ENCODE measurements at regions not wholly inside any gene's neighbourhood (a gene's known extent, or its start where the extent isn't known, plus 50 kb on each side); places are given as distances from the start of the nearest gene placed in this dataset.
"Not testable (repeated sequence)": the region's sequence is repeated elsewhere in the genome, so short reads cannot be mapped to it uniquely, and the experiment has no call there.

DNA sequence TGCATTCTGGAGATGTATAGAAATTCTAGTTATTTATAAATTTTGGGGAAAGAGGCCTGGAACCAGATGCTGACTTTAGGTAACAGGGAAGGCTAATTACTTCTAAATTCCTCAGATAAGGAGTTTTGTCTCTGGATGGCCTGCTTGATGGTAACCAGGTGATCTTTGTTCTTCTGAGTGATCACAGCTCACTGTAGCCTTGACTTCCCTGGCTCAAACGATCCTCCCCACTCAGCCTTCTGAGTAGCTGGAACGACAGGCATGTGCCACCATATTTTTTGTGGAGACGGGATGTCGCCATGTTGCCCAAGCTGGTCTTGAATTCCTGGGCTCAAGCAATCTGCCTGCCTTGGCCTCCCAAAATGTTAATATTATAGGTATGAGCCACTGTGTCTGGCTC, 54.4 kb upstream of the MSH6 start:
- no peak for DNase-seq

GRCh38 chr2:47727956-47728355, 55.0 kb upstream of the MSH6 start:
- DNase-seq: no peak

- not testable (repeated sequence) for DNase-seq
Measured at GRCh38 chr2:47726978-47727377, 56.0 kb upstream of the MSH6 start.

DNA sequence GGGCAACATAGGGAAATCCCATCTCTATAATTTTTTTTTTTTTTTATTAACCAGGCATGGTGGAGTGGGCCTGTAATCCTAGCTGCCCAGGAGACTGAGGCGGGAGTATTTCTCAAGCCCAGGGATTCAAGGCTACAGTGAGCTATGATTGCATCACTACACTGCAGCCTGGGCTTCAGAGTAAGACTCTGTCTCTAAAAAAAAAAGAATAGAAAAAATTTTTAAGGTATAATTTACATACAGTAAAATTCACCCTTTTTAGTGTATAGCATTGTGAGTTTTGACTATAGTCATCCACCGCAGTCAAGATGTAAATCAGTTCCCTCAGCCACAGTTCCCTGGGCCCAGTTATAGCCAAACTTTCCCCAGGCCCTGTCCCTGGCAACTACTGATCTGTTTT, 57.1 kb upstream of the MSH6 start:
- no peak for DNase-seq

GRCh38 chr2:47724221-47724981, 58.5 kb upstream of the MSH6 start:
- DNase-seq: no peak

DNA sequence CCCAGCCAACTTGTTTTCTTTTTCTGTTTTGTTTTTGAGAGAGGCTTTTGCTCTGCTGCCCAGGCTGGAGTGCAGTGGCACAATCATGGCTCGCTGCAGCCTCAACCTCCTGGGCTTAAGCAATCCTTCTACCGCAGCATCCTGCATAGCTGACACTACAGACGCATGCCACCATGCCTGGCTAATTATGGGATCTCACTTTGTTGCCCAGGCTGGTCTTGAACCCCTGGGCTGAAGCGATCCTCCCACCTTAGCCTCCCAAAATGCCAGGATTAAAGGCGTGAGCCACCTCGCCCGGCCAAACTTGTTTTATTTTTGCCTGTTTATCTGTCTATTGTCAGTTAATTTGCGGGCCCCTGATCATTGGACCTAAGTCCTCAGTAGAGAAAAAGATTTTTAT, 61.6 kb upstream of the MSH6 start:
- no peak for DNase-seq

GRCh38 chr2:47720559-47720958, 62.4 kb upstream of the MSH6 start:
- no peak for DNase-seq

- no peak for DNase-seq
Measured at GRCh38 chr2:47720036-47720435, 62.9 kb upstream of the MSH6 start.

GRCh38 chr2:47719099-47719498, 63.8 kb upstream of the MSH6 start:
- no peak for DNase-seq

DNA sequence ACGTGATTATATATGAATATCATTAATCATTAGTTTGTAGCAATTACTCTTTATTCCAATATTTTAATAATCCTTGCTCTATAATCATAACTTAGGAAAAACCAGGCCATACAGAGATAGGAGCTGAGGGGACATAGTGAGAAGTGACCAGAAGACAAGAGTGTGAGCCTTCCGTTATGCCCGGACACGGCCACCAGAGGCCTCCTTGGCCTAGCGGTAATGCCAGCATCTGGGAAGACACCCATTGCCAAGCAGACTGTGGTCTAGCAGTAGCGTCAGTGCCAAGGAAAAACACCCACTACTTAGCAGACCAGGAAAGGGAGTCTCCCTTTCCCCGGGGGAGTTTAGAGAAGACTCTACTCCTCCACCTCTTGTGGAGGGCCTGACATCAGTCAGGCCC, 66.6 kb upstream of the MSH6 start:
- DNase-seq: not testable (repeated sequence)

DNA sequence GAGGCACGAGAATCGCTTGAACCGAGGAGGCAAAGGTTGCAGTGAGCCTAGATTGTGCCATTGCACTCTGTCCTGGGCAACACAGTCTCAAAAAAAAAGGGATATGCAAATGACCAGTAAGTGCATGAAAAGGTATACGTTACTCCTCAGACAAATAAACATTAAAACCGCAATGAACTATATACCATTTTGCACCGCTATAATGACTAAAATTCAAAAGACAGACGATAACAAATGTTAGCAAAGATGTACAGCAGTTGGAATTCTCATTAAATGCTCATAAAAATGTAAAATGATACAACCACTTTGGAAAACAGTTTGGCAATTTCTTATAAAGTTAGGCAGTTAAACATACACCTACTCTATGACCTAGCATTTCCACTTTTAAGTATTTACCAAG, 67.4 kb upstream of the MSH6 start:
- no peak for DNase-seq

DNA sequence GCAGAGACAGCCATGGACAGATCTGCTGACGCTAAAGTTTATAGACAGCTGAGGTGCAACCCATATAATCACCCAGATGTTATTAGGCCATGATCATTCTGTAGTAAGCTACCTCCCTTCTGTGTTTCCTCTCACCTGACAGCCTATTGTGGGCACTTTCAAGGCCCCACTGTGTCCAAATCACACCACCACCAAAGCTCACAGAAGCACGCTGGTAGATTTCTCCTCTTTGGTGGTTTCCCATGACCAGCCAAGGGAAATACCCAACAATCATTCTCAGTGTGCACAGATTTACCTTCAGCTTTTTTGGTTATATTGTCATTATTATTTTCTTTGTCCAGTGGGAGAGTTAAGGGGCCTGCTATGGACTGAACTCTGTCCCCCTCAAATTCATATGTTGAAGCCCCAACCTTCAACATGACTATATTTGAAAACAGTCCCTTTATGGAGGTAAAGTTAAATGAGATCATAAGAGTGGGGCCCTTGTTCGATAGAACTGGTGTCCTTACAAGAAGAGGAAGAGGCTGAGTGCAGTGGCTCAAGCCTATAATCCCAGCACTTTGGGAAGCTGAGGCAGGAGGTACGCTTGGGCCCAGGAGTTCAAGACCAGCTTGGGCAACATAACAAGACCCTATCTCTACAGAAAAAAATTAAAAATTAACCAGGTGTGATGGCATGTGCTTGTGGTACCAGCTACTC, 74.0 kb upstream of the MSH6 start:
- DNase-seq: no peak

- DNase-seq: no peak
Measured at GRCh38 chr2:47704287-47704686, 78.7 kb upstream of the MSH6 start.

GRCh38 chr2:47699533-47700215, 83.3 kb upstream of the MSH6 start:
- no peak for DNase-seq

GRCh38 chr2:47698436-47698972, 84.4 kb upstream of the MSH6 start:
- DNase-seq: not testable (repeated sequence)

DNA sequence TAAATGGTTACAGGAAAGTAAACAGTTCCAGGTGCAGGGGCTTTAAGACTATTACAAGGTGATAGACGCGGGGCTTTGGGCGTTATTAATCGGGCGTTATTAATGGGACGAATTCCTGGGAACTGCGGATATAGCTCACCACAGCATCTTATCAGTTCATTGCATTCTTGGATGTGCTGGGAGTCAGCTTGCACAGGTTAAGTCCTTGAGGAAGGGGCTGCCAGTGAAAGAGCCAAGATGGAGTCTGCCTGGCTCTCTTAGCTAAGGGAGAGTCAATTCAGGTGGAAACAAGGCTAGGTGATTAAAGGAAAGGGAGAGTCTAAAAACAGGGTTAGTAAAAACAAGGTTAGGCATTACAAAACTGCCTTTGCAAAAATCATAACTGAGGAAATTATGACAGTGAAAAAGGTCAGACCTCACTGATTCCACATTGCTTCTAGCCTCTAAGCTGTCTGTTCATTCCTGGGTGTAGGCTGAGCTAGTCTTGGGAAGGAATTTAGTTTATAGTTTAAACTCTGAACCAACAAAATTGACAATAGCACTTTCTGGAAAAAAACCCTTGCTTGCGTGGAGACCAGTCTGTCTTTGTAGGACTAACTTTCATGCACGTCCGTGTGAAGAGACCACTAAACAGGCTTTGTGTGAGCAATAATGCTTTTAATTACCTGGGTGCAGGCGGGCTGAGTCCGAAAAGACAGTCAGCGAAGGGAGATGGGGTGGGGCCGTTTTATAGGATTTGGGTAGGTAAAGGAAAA, 85.1 kb upstream of the MSH6 start:
- DNase-seq: not testable (repeated sequence)

- no peak for DNase-seq
Measured at GRCh38 chr2:47697000-47697601, 85.8 kb upstream of the MSH6 start.

GRCh38 chr2:47696478-47696831, 86.5 kb upstream of the MSH6 start:
- DNase-seq: no peak

DNA sequence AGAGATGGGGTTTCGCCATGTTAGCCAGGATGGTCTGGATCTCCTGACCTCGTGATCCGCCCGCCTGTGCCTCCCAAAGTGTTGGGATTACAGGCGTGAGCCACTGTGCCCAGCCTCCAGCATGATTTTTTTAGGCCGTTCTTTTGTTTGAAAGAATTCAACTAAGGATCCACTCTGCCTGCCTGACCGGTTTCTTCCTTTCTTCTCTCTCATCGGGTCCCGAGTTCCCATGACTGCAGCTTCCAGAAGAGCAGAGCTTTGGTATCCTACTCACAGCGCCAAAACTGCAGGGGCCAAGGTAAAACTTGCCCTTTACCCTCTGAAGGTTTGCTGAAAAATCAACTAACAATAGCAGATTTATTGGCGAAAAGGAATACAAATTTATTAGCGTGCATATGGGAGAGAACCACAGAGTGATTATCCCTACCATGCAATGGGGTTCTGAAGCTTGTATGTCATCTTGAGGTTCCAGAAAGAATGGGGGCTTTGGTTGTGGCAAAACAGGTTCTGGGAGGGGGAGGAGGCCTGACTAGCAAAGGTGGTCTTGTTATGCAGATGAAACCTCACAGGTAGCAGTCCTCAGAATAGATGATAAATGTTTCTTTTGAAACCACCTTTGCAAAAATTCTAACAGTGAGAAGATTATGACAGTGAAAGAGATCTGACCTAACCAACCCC, 87.0 kb upstream of the MSH6 start:
- DNase-seq: no peak

DNA sequence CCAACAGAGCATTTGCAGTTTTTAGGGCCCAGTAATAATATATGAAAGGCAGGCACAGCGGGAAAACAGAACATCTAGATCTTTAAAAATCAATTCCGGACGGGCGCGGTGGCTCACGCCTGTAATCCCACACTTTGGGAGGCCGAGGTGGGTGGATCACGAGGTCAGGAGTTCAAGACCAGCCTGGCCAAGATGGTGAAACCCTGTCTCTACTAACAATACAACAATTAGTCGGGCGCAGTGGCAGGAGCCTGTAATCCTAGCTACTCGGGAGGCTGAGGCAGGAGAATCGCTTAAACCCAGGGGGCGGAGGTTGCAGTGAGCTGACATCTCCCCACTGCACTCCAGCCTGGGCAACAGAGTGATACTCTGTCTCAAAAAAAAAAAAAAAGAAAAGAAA, 88.5 kb upstream of the MSH6 start:
- not testable (repeated sequence) for DNase-seq

GRCh38 chr2:47690706-47691325, 92.1 kb upstream of the MSH6 start:
- DNase-seq: not testable (repeated sequence)

GRCh38 chr2:47690132-47690531, 92.8 kb upstream of the MSH6 start:
- no peak for DNase-seq

All from midbrain (tissue), 1 donor.